Right cardiac atrium (tissue), 5 donors: ENCODE measurements at regions not wholly inside any gene's neighbourhood (a gene's known extent, or its start where the extent isn't known, plus 50 kb on each side); places are given as distances from the start of the nearest gene placed in this dataset.

Experiments used
- ATAC-seq, 2 donors: fragments of 200-7000 bp; cut with Tn5 transposase; one replicate each; pipeline versions ENCODE4 v1.8.0 to v1.9.1; 2020; ENCODE audit warnings: moderate library complexity in 2 of 2, mild to moderate bottlenecking in 1 of 2
- DNase-seq, 3 donors: peaks; one replicate each; pipeline ENCODE4 v3.0.0-alpha.2; 2020
- H3K27ac ChIP-seq: one replicate; pipeline ENCODE4 v1.5.1; 2013; ENCODE audit warnings: mild to moderate bottlenecking, low read length, control low read depth, moderate library complexity
- H3K27me3 ChIP-seq: one replicate; pipeline ENCODE4 v1.6.1; 2013; ENCODE audit not compliant: control insufficient read depth, insufficient read depth
- H3K4me1 ChIP-seq: one replicate; pipeline ENCODE4 v1.6.1; 2013; ENCODE audit warnings: low read length; ENCODE audit not compliant: control insufficient read depth, insufficient read depth
- H3K4me3 ChIP-seq: one replicate; pipeline ENCODE4 v1.5.1; 2013; ENCODE audit warnings: low read length, control low read depth
- H3K9me3 ChIP-seq: one replicate; pipeline ENCODE4 v1.6.1; 2013; ENCODE audit warnings: low read length; ENCODE audit not compliant: control insufficient read depth
- WGBS: extraction: QIAGEN DNeasy Blood & Tissue Kit; methylation state at CpG from one replicate; pipeline ENCODE4 v1.1.7; 2013; 5-methylcytosine and 5-hydroxymethylcytosine counted together
- intact Hi-C, 4 donors: fragments of 100-400 bp; cut with DNase I; formaldehyde crosslinking; loops; one replicate each; pipeline versions ENCODE4 v1.11.0 to v1.14.0; 2022 to 2023
- donor health status: healthy with polysubstance abuse.
- donor health status: DM: no; HTN: yes; CAD: no.
- donor health status: DM: no; HTN: no; CAD: no.
- donor health status: DM: no; HTN: yes; CAD: no; lungs with severe emphysema.
- donor health status: DM: yes; HTN: yes; CAD: no.

DNA sequence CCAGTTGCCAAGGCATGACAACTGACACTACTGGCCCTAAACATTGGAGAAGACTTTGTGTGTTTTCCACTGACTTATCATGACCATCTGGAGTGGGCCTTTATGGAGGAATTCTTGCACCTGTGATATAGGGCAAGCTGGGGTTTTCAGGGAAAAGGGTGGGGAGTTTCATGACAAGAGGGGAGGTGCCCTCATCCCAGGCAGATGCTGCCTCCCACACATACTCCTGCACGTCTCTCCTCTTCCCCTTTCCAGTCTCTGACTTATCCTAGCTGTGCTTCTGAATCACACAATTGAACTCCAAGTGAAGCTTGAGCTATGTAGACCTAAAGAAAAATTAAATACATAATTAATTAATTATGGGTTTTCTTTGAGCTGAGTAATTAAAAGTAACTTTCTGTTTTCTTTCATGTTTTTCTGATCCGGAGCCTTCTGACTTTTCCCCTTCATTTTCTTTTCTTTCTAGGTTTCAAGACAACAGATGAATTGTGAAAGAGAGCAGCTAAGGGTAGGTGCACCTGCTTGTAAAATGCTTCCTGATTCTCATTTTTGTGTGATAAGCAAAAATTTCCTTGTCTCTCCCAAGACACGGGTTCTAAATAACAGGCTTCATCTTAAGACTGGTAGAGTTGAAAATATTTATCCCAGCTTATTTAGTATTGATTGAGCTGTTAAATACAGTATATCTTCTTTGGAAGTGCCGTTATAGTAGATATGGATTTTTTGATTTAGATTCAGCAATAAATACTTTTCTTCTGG is 280.9 kb upstream of the RBFOX1 start:
- ATAC-seq = no peak
- Histone ChIP-seq H3K9me3 (no peaks in the 10 kb centered on the region), H3K4me1 (no peaks in the 10 kb centered on the region), H3K27ac (no peak overlapping the region), H3K27me3 (no peaks in the 10 kb centered on the region), H3K4me3 (no peak overlapping the region)
- no peak for DNase-seq
- WGBS = 64% methylated on average over 4 of the region's 4 CpGs
- intact Hi-C loops = no loop called here

DNA sequence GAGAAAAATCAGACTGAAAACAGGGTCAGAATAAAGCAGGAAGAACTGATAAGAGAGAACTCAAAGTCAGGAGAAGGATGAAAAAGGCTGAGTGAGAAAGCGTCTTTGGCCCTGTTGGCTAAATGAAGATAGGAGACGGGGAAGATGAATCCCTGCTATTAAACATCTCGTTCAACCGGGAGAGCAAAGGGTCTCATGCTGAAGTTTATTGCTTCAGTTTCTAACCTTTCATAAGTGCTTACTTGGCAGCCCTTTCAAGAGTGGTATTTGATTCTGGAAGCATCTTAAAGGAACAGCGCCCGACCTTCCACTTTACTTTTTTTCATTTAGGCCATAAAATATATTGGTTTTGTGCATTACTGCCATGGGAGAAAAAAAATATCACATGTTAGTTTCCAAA is 288.3 kb upstream of the RBFOX1 start:
- H3K27ac ChIP-seq = no peak overlapping the region
- no peak for ATAC-seq

GRCh38 chr16:7038475-7038874 is 294.2 kb upstream of the RBFOX1 start:
- H3K4me1 ChIP-seq = no peaks in the 10 kb centered on the region
- DNase-seq (no peak), ATAC-seq (no peak)
- no peaks in the 10 kb centered on the region for H3K27me3 ChIP-seq
- intact Hi-C loops = no loop called here
- no peak overlapping the region for H3K27ac ChIP-seq
- 43% methylated on average over 4 of the region's 4 CpGs for WGBS
- H3K4me3 ChIP-seq = no peak overlapping the region
- H3K9me3 ChIP-seq = no peaks in the 10 kb centered on the region

More for the DNA sequence above, 288.3 kb upstream of the RBFOX1 start:
- no peaks in the 10 kb centered on the region for H3K4me1 ChIP-seq
- 53% methylated on average over 6 of the region's 6 CpGs for WGBS
- intact Hi-C loops = no loop called here
- H3K27me3 ChIP-seq = no peaks in the 10 kb centered on the region
- H3K9me3 ChIP-seq = no peaks in the 10 kb centered on the region
- DNase-seq = no peak
- no peak overlapping the region for H3K4me3 ChIP-seq

DNA sequence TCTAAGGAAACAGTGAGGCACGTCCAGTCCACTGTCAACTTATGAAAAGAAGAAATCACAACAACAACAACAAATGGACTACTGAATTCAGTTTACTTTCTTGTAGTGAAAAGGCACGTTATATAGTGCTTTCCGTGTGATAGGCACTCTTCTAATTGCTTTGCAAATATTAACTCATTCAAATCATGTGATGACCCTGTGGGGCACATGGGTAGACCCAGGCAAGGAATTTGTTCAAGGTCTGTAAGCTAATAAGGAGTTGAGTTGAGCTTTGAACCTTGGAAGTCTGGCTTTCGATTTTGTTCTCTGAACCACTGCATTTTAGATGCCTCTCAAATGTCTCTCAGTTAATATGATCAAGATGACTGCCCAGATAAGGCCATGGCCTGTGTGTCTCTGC is 295.1 kb upstream of the RBFOX1 start:
- intact Hi-C loops = no loop called here
- no peaks in the 10 kb centered on the region for H3K27me3 ChIP-seq
- H3K4me1 ChIP-seq = no peaks in the 10 kb centered on the region
- ATAC-seq (no peak), DNase-seq (no peak)
- 69% methylated on average over 4 of the region's 4 CpGs for WGBS
- H3K27ac ChIP-seq = no peak overlapping the region
- H3K9me3 ChIP-seq = no peaks in the 10 kb centered on the region
- H3K4me3 ChIP-seq = no peak overlapping the region

DNA sequence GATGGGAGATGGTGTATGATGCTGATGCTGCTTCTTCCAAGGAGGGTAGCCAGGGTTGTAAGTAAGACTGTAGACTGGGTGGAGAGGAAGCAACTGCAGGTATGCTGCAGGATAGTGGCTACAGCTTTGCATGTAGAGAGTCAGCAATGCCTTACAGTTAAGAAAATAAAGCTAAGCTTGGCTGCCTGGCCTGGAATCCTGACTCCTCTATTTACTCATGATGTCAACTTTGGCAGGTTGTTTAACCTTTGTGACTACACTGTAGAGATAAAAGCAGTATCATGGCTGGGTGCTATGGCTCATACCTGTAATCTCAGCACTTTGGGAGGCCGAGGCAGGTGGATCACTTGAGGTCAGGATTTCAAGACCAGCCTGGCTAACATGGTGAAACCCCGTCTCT is 301.6 kb upstream of the RBFOX1 start:
- Histone ChIP-seq H3K27ac (no peak overlapping the region), H3K27me3 (no peaks in the 10 kb centered on the region), H3K4me3 (no peak overlapping the region), H3K4me1 (no peaks in the 10 kb centered on the region), H3K9me3 (no peaks in the 10 kb centered on the region)
- 50% methylated on average over 2 of the region's 2 CpGs for WGBS
- DNase-seq = no peak
- intact Hi-C loops = no loop called here
- ATAC-seq = no peak

DNA sequence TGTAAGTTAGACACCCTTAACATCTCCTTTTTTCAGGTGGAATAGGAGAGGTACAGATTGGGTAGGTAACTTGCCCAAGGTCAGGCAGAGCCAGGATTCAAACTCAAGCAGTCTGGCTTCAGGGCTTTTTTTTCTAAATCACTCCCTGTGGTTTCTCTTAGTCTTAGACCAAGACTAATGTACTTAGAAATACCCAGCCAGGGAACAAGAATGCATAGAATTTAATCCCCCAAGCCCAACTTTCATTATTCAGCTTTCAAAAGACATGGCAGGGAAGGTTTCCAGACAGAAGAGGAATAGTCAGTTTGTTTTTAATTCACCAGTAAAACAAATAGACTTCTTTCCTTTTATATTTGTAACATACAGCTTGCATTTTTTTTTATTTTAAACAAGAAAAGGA is 305.2 kb upstream of the RBFOX1 start:
- intact Hi-C loops = loop anchor here in 1 of 4 donors (5.0 kb wide), 1 partner anchor 1145 kb away; no protein-coding TSS in a partner anchor
- no peak overlapping the region for H3K4me3 ChIP-seq
- ATAC-seq = no peak

GRCh38 chr16:7026639-7027038 is 306.0 kb upstream of the RBFOX1 start:
- no peak overlapping the region for H3K27ac ChIP-seq

More for the DNA sequence above, 305.2 kb upstream of the RBFOX1 start:
- no peak overlapping the region for H3K27ac ChIP-seq
- H3K9me3 ChIP-seq = no peaks in the 10 kb centered on the region
- H3K27me3 ChIP-seq = no peaks in the 10 kb centered on the region
- DNase-seq = no peak
- no peaks in the 10 kb centered on the region for H3K4me1 ChIP-seq

GRCh38 chr16:7025616-7026190 is 306.9 kb upstream of the RBFOX1 start:
- Histone ChIP-seq H3K27ac (no peak overlapping the region), H3K4me3 (no peak overlapping the region), H3K27me3 (no peaks in the 10 kb centered on the region), H3K4me1 (no peaks in the 10 kb centered on the region), H3K9me3 (no peaks in the 10 kb centered on the region)
- intact Hi-C loops = loop anchor here in 1 of 4 donors (5.0 kb wide), 1 partner anchor 1147 kb away; no protein-coding TSS in a partner anchor
- peak; percentile 51 to 81 (median 73) for DNase-seq
- WGBS = 35% methylated on average over 7 of the region's 7 CpGs
- peak; percentile 43 to 51 for ATAC-seq

More at GRCh38 chr16:7026639-7027038, 306.0 kb upstream of the RBFOX1 start:
- H3K4me1 ChIP-seq = no peaks in the 10 kb centered on the region
- H3K9me3 ChIP-seq = no peaks in the 10 kb centered on the region
- no peak overlapping the region for H3K4me3 ChIP-seq
- DNase-seq (no peak), ATAC-seq (no peak)
- intact Hi-C loops = loop anchor here in 1 of 4 donors (5.0 kb wide), 1 partner anchor 1146 kb away; no protein-coding TSS in a partner anchor
- 64% methylated on average over 6 of the region's 6 CpGs for WGBS
- no peaks in the 10 kb centered on the region for H3K27me3 ChIP-seq

GRCh38 chr16:7021653-7022275 is 310.9 kb upstream of the RBFOX1 start:
- no peaks in the 10 kb centered on the region for H3K9me3 ChIP-seq
- WGBS = 71% methylated on average over 2 of the region's 2 CpGs
- intact Hi-C loops = no loop called here

DNA sequence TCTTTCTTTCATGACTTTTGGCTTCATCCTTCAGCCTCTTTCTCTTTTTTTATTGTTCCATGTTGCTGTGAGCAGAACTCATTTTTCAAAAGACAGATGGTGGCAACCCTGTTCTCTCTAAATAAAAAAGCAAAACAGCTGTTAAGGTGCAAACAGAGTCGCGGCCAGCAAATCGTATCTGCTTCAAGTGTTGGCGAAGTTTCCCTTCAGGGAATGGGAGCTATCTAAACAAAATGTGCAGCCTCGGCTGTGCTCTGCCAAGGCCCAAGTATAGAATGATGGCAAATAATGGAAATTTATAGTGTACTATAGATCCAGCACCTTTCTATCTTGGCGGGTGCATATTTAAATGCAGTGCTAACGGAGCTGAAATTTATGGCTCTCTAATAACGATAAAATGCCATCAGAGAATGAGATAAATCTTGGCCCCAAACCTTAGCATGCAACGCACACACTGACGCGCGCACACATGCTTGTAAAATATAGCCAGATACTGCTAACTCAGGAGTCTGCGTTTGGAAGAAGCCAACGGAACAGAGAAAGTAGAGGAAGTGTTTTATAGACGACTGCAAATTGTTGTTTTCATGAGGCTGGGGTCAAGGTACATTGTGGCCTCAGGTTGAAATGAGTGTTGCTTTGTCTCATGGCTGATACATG is 315.5 kb upstream of the RBFOX1 start:
- intact Hi-C loops = no loop called here
- Histone ChIP-seq H3K4me1 (no peaks in the 10 kb centered on the region), H3K27me3 (no peaks in the 10 kb centered on the region), H3K27ac (no peak overlapping the region), H3K9me3 (no peaks in the 10 kb centered on the region), H3K4me3 (no peak overlapping the region)
- 85% methylated on average over 15 of the region's 15 CpGs for WGBS
- ATAC-seq (no peak), DNase-seq (no peak)

More at GRCh38 chr16:7021653-7022275, 310.9 kb upstream of the RBFOX1 start:
- ATAC-seq (no peak), DNase-seq (no peak)
- no peaks in the 10 kb centered on the region for H3K27me3 ChIP-seq
- H3K27ac ChIP-seq = no peak overlapping the region
- H3K4me3 ChIP-seq = no peak overlapping the region
- no peaks in the 10 kb centered on the region for H3K4me1 ChIP-seq

DNA sequence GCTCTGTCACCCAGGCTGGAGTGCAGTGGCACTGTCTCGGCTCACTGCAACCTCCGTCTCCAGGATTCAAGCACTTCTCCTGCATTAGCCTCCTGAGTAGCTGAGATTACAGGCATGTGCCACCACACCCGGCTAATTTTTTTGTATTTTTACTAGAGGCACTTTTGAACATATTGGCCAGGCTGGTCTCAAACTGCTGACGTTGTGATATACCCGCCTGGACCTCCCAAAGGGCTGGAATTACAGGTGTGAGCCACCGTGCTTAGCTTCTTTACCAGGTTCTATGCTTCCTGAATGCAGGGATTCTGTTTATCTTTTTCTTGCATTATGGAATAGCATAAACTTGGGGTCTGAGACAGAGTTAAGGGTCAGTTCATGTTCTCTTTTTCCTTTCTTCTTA is 317.9 kb upstream of the RBFOX1 start:
- no peak for DNase-seq
- Histone ChIP-seq H3K27ac (no peak overlapping the region), H3K4me3 (no peak overlapping the region), H3K9me3 (no peaks in the 10 kb centered on the region), H3K4me1 (no peaks in the 10 kb centered on the region), H3K27me3 (no peaks in the 10 kb centered on the region)
- intact Hi-C loops = no loop called here
- no peak for ATAC-seq
- WGBS = 73% methylated on average over 6 of the region's 6 CpGs
